ENCODE measurements at regions not wholly inside any gene's neighbourhood (a gene's known extent, or its start where the extent isn't known, plus 50 kb on each side); places are given as distances from the start of the nearest gene placed in this dataset.
A peak's percentile ranks its signal among the peaks of the same experiment; 100 is the strongest.

DNA sequence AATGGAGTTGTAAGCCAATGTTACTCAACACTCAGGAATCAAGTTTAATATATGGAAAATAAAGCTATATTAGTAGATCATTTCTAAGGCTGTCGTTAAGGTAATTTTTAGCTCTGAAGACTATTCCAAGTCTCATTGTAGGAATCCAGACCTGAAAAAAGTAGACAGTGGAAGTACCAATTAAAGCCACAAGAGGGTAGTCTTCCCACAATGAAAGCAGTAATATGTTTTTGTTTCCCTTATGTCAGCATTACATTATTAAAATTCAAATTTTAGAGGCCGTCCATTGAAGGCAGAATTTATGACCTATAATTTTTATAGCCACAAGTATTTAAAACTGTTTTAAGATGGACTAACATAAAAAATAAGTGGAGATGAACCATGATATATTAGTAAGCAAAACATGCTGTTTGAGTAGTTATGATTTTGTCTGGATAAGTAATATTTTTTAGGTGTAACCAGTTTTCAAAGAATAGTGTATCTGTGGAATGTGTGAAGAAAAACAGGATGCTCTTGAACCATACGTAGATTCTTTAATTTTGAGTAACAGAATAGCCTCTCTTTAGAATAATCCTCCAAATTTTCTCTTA, 372.6 kb upstream of the TECRL start:
- H3K9me3 ChIP-seq (ENCODE audit: low read length): no peaks in the 10 kb centered on the region
- H2AFZ ChIP-seq (ENCODE audit: low read length): no peak overlapping the region
- no peaks in the 10 kb centered on the region for H3K79me2 ChIP-seq (ENCODE audit: insufficient read depth, low read length)
- H3K4me2 ChIP-seq (ENCODE audit: low read depth, low read length): no peak overlapping the region
- H3K9ac ChIP-seq (ENCODE audit: insufficient read depth, low read depth, low read length): no peak overlapping the region
- no TSS peak for BruUV-seq (replicated peaks)
- peak; percentile 16 for DNase-seq (ENCODE audit: low spot score)
- TF ChIP-seq ZNF136 (CRISPR knock-in tag; IDR thresholded peaks at IDR 0.05; ENCODE audit: low read depth): no peak
- no peak for TF ChIP-seq ZNF121 (CRISPR knock-in tag; IDR thresholded peaks at IDR 0.05)
- TF ChIP-seq, protein P1, sequence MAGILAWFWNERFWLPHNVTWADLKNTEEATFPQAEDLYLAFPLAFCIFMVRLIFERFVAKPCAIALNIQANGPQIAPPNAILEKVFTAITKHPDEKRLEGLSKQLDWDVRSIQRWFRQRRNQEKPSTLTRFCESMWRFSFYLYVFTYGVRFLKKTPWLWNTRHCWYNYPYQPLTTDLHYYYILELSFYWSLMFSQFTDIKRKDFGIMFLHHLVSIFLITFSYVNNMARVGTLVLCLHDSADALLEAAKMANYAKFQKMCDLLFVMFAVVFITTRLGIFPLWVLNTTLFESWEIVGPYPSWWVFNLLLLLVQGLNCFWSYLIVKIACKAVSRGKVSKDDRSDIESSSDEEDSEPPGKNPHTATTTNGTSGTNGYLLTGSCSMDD (CRISPR knock-in tag; IDR thresholded peaks at IDR 0.05): no peak
- TF ChIP-seq ZNF724P (CRISPR knock-in tag; IDR thresholded peaks at IDR 0.05; ENCODE audit: borderline replicate concordance): no peak
- no peak for TF ChIP-seq ZUFSP (CRISPR knock-in tag; IDR thresholded peaks at IDR 0.05; ENCODE audit: borderline replicate concordance)
- TF ChIP-seq MAFK (conservative IDR thresholded peaks at IDR 0.05 in 1 of 2, IDR thresholded peaks at IDR 0.05 in 1 of 2; ENCODE audit: low read length in 2 of 2): peak; percentile 82 to 92
- peak; percentile 54 for TF ChIP-seq CTCF (CRISPR knock-in tag; IDR thresholded peaks at IDR 0.05)
- peak; percentile 67 for TF ChIP-seq STAG1 (CRISPR knock-in tag; IDR thresholded peaks at IDR 0.05)
- peak; percentile 86 for TF ChIP-seq MAFF (IDR thresholded peaks at IDR 0.05; ENCODE audit: low read depth, low read length)
- ChIA-PET POLR2A (no interaction called here), CTCF (ENCODE audit: low intra/inter-chr PET ratio, low total read pairs) (no interaction called here)
- no peak overlapping the region for H3K27ac ChIP-seq (ENCODE audit: extremely low read length, insufficient read depth, low read length)
- FAIRE-seq: no peak
- H3K4me1 ChIP-seq (ENCODE audit: insufficient read depth, low read length): no peaks in the 10 kb centered on the region
- no peak overlapping the region for H3K4me3 ChIP-seq (replicated peaks in 1 of 3; ENCODE audit: insufficient read depth in 1 of 3, low read depth in 2 of 3, low read length in 3 of 3)
- no peak; the same call in 2 of the 3 replicates for ATAC-seq
- no peaks in the 10 kb centered on the region for H4K20me1 ChIP-seq (ENCODE audit: insufficient read depth, low read length)
- H3K36me3 ChIP-seq (replicated peaks in 1 of 2; ENCODE audit: control insufficient read depth in 1 of 2, insufficient read depth in 2 of 2, low read length in 2 of 2): no peaks in the 10 kb centered on the region
- 8% methylated on average over 3 of the region's 3 CpGs for WGBS (ENCODE audit: low lambda C conversion rate)
- intact Hi-C loops (cut with micrococcal nuclease; ENCODE audit: unreplicated experiment) (loop anchor here (10.0 kb wide), 1 partner anchor 133 kb away; no protein-coding TSS in a partner anchor), in situ Hi-C loops (cut with HindIII; ENCODE audit: extremely low pct_ligation_motif_present, low pct_unique_long_range_greater_than_20kb) (no loop called here)
- no peaks in the 10 kb centered on the region for H3K27me3 ChIP-seq (ENCODE audit: control insufficient read depth in 1 of 2, insufficient read depth in 2 of 2, low read length in 2 of 2)

All from HepG2 (cell line).